Testis (tissue), 2 donors: ENCODE measurements at regions not wholly inside any gene's neighbourhood (a gene's known extent, or its start where the extent isn't known, plus 50 kb on each side); places are given as distances from the start of the nearest gene placed in this dataset.

Experiments used
- POLR2A ChIP-seq: fragments of 450-650 bp; IDR thresholded peaks from one replicate; pipeline ENCODE4 v1.6.1; 2017; ENCODE audit warnings: antibody characterized with exemption, mild to moderate bottlenecking, moderate library complexity
- TF ChIP-seq, protein P1 (sequence below), 3 experiments: fragments of 450-650 bp in 2 of 3; fragments of 200-600 bp in 1 of 3; sonication (generic) in 1 of 3; IDR thresholded peaks; one replicate each; pipeline ENCODE4 v1.5.1; 2016 to 2019; ENCODE audit warnings: antibody characterized with exemption in 3 of 3, mild to moderate bottlenecking in 2 of 3, moderate library complexity in 1 of 3

DNA sequence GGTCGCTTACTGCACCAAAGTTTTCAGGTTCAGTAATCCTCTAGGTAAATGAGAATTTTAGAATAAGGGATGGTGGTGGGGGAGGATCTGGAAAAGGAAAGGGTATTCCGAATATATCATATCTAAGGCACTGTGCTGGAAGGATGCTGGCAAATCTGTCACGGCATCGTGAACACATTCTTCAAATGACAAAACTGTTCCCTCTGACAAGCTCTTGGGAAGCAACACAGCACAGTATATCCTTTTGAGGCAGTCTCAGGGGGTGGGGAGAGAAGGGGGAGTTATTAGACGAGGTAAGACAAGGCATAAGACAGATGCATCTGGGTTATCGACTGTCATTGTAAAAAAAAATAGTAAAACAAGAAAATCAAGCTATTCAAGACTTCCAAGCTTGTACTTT, 289.6 kb upstream of the LRRN1 start:
- TF ChIP-seq, protein P1, sequence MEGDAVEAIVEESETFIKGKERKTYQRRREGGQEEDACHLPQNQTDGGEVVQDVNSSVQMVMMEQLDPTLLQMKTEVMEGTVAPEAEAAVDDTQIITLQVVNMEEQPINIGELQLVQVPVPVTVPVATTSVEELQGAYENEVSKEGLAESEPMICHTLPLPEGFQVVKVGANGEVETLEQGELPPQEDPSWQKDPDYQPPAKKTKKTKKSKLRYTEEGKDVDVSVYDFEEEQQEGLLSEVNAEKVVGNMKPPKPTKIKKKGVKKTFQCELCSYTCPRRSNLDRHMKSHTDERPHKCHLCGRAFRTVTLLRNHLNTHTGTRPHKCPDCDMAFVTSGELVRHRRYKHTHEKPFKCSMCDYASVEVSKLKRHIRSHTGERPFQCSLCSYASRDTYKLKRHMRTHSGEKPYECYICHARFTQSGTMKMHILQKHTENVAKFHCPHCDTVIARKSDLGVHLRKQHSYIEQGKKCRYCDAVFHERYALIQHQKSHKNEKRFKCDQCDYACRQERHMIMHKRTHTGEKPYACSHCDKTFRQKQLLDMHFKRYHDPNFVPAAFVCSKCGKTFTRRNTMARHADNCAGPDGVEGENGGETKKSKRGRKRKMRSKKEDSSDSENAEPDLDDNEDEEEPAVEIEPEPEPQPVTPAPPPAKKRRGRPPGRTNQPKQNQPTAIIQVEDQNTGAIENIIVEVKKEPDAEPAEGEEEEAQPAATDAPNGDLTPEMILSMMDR (IDR thresholded peaks at IDR 0.05), result no peak
- no peak for TF ChIP-seq POLR2A
